Small intestine (tissue), 7 donors: ENCODE measurements at regions not wholly inside any gene's neighbourhood (a gene's known extent, or its start where the extent isn't known, plus 50 kb on each side); places are given as distances from the start of the nearest gene placed in this dataset.

Experiments
- DNase-seq, 2 donors: peaks; one replicate each; pipeline versions ENCODE4 v3.0.0 to v3.0.0-alpha.2; 2013
- FAIRE-seq: peaks from 2 replicates; lab custom pipeline; 2012; peaks lifted over from hg19 to GRCh38; lab: Jason Lieb, UNC
- H3K27ac ChIP-seq, 3 donors: one replicate each; pipeline ENCODE4 v1.5.1; 2013; ENCODE audit warnings: low read length in 2 of 3, mild to moderate bottlenecking in 2 of 3, control low read depth in 1 of 3, inconsistent platforms in 1 of 3, low read depth in 1 of 3, moderate library complexity in 1 of 3
- H3K27me3 ChIP-seq, 3 donors: one replicate each; pipeline ENCODE4 v1.6.1; 2013; ENCODE audit warnings: low read length in 3 of 3, inconsistent platforms in 1 of 3; ENCODE audit not compliant: control insufficient read depth in 3 of 3, insufficient read depth in 3 of 3
- H3K36me3 ChIP-seq, 3 donors: one replicate each; pipeline ENCODE4 v1.6.1; 2013; ENCODE audit warnings: low read length in 3 of 3, inconsistent platforms in 1 of 3, low read depth in 1 of 3, mild to moderate bottlenecking in 1 of 3, moderate library complexity in 1 of 3; ENCODE audit not compliant: control insufficient read depth in 3 of 3, insufficient read depth in 2 of 3
- H3K4me1 ChIP-seq, 3 donors: one replicate each; pipeline ENCODE4 v1.6.1; 2013; ENCODE audit warnings: low read length in 2 of 3, inconsistent platforms in 1 of 3, low read depth in 1 of 3, mild to moderate bottlenecking in 1 of 3, moderate library complexity in 1 of 3; ENCODE audit not compliant: control insufficient read depth in 3 of 3, insufficient read depth in 2 of 3
- H3K4me3 ChIP-seq, 3 donors: one replicate each; pipeline ENCODE4 v1.5.1; 2013; ENCODE audit warnings: low read length in 3 of 3, control low read depth in 1 of 3, inconsistent platforms in 1 of 3, low read depth in 1 of 3, mild to moderate bottlenecking in 1 of 3, moderate library complexity in 1 of 3
- H3K9me3 ChIP-seq, 2 donors: one replicate each; pipeline ENCODE4 v1.6.1; 2013; ENCODE audit warnings: low read depth in 1 of 2, low read length in 1 of 2; ENCODE audit not compliant: control insufficient read depth in 2 of 2, insufficient read depth in 1 of 2
- WGBS, 3 donors: extraction: QIAGEN DNeasy Blood & Tissue Kit; methylation state at CpG; one replicate each; pipeline ENCODE4 v1.1.7; 2013; 5-methylcytosine and 5-hydroxymethylcytosine counted together
- donor health status: healthy with polysubstance abuse.
- donor health status: control.
- donor health status: control.
- donor health status: Bipolar disorder and iron deficiency.
- donor health status: healthy.

DNA sequence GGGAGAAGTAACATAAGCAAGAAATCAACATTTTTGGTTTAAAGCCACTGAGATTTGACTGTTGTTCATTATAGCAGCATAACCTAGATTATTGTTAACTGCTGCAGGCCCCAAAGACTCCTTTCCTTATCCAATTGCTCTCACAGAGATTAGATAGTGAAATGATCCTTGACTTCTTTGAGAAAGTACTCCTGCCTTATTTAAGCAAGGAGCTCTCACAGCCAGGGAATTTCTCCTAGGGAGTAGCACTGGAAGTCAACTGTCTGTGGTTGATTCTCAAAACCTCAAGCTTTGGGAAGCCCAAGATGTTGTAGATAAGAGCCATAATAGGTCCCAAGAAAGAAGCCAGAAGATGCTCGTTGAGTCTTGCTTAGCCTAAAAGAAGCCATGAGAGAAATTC is 151.8 kb upstream of the TSC22D2 start:
- DNase-seq, result peak in 1 of 2 donors; percentile 58

GRCh38 chr3:150255826-150256225 is 152.3 kb upstream of the TSC22D2 start:
- no peaks in the 10 kb centered on the region for H3K27me3 ChIP-seq
- no peaks in the 10 kb centered on the region for H3K9me3 ChIP-seq
- no peaks in the 10 kb centered on the region for H3K36me3 ChIP-seq
- H3K4me1 ChIP-seq, result peaks cover 0 to 54% (median 7%) of the 10 kb centered on the region in 3 donors
- peak overlapping the region in 1 of 3 donors; percentile 32 for H3K27ac ChIP-seq
- no peak for FAIRE-seq
- DNase-seq, result no peak
- no peak overlapping the region for H3K4me3 ChIP-seq

More for the DNA sequence above, 151.8 kb upstream of the TSC22D2 start:
- Histone ChIP-seq H3K4me1 (peaks cover 0 to 50% (median 7%) of the 10 kb centered on the region in 3 donors), H3K4me3 (no peak overlapping the region), H3K36me3 (no peaks in the 10 kb centered on the region), H3K9me3 (no peaks in the 10 kb centered on the region), H3K27me3 (no peaks in the 10 kb centered on the region), H3K27ac (peak overlapping the region in 1 of 3 donors; percentile 32)
- FAIRE-seq, result no peak
- WGBS, 3 donors, result 21 to 53% (median 39%) methylated on average over 1 of the region's 1 CpG

DNA sequence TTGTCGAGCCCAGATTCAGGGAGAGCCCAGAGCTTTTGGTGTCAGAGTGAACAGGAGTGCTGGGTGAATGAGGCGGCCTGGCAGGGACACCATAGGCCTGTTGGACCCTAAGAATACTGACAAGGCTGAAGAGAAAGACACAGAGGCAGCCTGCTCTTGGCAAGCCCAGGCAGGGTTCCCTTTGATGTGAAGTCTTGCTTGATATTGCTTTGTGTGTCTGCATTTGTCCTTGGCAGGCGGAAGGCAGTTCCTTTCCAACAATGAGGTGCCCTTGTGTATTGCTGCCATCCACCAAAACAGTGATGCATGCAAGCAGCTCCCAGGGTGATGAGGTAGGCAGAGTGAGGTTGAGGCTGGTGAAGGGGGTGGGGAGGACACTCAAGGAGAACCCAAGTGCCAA is 152.7 kb upstream of the TSC22D2 start:
- H3K4me3 ChIP-seq, result no peak overlapping the region
- 18 to 56% (median 40%) methylated on average over 3 of the region's 3 CpGs for WGBS, 3 donors
- peak overlapping the region in 1 of 3 donors; percentile 14 for H3K27ac ChIP-seq
- DNase-seq (peak in 1 of 2 donors; percentile 14), FAIRE-seq (no peak)
- H3K4me1 ChIP-seq, result peaks cover 0 to 51% (median 7%) of the 10 kb centered on the region in 3 donors
- no peaks in the 10 kb centered on the region for H3K9me3 ChIP-seq
- no peaks in the 10 kb centered on the region for H3K36me3 ChIP-seq
- no peaks in the 10 kb centered on the region for H3K27me3 ChIP-seq

GRCh38 chr3:150254309-150254708 is 153.8 kb upstream of the TSC22D2 start:
- Histone ChIP-seq H3K9me3 (no peaks in the 10 kb centered on the region), H3K4me3 (no peak overlapping the region), H3K27me3 (no peaks in the 10 kb centered on the region), H3K27ac (no peak overlapping the region), H3K4me1 (peaks cover 0 to 42% (median 4%) of the 10 kb centered on the region in 3 donors), H3K36me3 (no peaks in the 10 kb centered on the region)
- 82 to 88% (median 87%) methylated on average over 4 of the region's 4 CpGs for WGBS, 3 donors
- DNase-seq (peak in 1 of 2 donors; percentile 54), FAIRE-seq (no peak)

DNA sequence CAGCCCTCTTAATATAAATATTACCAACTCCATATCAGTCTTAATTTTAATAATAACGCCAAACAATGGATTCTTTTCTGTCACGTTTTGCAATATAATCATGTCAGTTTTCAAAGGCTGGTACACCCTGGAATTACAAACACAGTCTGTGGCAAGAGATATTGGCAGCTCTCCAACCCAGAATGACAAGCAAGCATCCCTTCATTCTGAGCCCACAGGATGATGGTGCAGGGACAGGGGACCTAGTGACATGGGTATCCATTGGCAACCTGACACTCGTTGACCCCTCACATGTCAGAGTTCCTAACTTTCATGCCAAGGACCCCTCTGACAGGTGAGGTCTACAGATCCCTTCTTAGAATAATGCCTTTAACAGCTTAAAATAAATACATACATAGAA is 154.5 kb upstream of the TSC22D2 start:
- FAIRE-seq (no peak), DNase-seq (peak; percentile 48 to 59)
- Histone ChIP-seq H3K4me3 (no peak overlapping the region), H3K4me1 (peaks cover 0 to 44% (median 4%) of the 10 kb centered on the region in 3 donors), H3K27me3 (no peaks in the 10 kb centered on the region), H3K9me3 (no peaks in the 10 kb centered on the region), H3K36me3 (no peaks in the 10 kb centered on the region), H3K27ac (no peak overlapping the region)
- 16 to 39% (median 25%) methylated on average over 3 of the region's 3 CpGs for WGBS, 3 donors

DNA sequence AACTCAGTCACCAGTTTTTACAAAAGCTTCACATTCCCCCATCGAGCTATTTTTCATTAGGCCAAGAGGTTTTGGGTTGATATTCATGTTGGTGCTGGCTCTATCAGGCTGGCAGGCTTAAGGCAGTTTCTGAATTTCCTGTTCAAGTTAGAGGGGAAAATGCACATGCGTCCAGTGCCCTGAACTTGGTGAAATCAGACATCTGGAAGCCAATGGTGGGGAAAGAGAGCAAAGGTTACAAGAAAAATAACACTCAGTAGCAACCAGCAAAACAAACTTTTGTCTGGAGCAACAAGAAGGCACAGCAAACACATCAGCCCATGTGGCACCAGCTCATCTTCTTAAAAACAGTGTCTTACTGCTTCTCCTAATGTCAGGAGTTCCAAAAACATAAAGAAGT is 155.6 kb upstream of the TSC22D2 start:
- 20 to 29% (median 26%) methylated on average over 2 of the region's 2 CpGs for WGBS, 3 donors
- FAIRE-seq (no peak), DNase-seq (peak; percentile 38 to 63)
- Histone ChIP-seq H3K4me1 (peaks cover 0 to 48% (median 4%) of the 10 kb centered on the region in 3 donors), H3K36me3 (no peaks in the 10 kb centered on the region), H3K27me3 (no peaks in the 10 kb centered on the region), H3K9me3 (no peaks in the 10 kb centered on the region), H3K27ac (peak overlapping the region in 1 of 3 donors; percentile 27), H3K4me3 (no peak overlapping the region)

- Histone ChIP-seq H3K27ac (no peak overlapping the region), H3K4me3 (no peak overlapping the region)
- DNase-seq, result no peak
These were observed 156.7 kb upstream of the TSC22D2 start for GRCh38 chr3:150251187-150252062.

DNA sequence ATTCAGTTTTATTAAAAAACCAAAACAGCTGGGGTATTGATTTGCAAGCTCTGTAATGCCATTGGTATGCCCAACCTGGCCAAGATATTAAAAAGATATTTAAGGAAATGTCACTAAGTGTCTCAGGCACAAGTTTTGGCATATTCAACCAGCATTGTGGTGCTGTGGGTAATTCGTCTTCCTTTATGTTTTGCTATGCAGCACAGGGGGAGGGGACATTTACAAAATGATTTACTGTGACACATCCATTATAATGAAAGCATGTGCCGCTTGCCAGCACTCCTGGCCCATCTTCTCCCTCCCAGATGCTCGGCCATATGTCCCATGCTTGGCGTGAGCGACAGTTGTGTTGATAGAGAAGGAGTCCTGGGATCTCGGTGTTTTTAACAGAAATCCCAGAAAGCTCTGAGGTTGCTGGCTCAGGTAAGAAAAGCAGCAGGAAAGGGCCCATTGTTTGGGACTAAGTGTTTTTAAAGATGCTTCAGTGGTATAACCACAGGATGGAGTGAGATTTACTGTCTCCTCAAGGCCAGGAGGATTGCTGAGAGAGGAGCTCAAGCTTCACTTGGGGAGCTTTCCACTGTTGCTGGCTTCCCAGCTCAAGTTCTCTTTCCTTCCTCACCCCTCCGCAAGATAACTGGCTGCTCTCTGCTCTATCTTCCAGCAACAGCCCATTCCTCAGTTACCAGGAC is 158.2 kb upstream of the TSC22D2 start:
- no peak for DNase-seq
- peaks cover 0 to 29% (median 4%) of the 10 kb centered on the region in 3 donors for H3K4me1 ChIP-seq
- no peak overlapping the region for H3K4me3 ChIP-seq
- H3K9me3 ChIP-seq, result no peaks in the 10 kb centered on the region
- no peaks in the 10 kb centered on the region for H3K36me3 ChIP-seq
- H3K27ac ChIP-seq, result no peak overlapping the region
- 86 to 95% (median 90%) methylated on average over 7 of the region's 7 CpGs for WGBS, 3 donors
- H3K27me3 ChIP-seq, result no peaks in the 10 kb centered on the region
- FAIRE-seq, result no peak

More at GRCh38 chr3:150251187-150252062, 156.7 kb upstream of the TSC22D2 start:
- no peaks in the 10 kb centered on the region for H3K36me3 ChIP-seq
- peaks cover 0 to 42% (median 4%) of the 10 kb centered on the region in 3 donors for H3K4me1 ChIP-seq
- H3K27me3 ChIP-seq, result no peaks in the 10 kb centered on the region
- no peaks in the 10 kb centered on the region for H3K9me3 ChIP-seq
- FAIRE-seq, result no peak
- 71 to 76% (median 71%) methylated on average over 5 of the region's 5 CpGs for WGBS, 3 donors
